ENCODE measurements at regions not wholly inside any gene's neighbourhood (a gene's known extent, or its start where the extent isn't known, plus 50 kb on each side); places are given as distances from the start of the nearest gene placed in this dataset.

DNA sequence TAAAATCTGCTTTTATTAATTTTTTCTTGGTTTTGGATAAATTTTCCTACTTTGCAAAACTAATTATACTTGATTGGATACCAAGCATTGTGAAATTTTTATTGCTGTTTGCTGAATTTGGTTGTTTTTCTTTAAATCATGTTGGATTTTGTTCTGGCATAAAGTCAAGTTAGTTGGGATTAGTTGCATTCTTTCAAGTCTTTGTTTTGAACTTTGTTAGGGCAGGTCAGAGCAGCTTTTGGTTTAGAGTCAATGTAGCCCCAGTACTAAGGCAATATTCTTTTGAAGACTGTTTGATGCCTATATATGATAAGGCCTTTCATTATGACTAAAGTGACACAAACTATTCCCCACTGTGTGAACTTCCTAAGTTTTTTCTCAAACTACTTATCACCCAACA is 531.1 kb downstream of the RASEF start:
- no peak for DNase-seq (ENCODE audit: low read depth)
- TF ChIP-seq, protein P1, sequence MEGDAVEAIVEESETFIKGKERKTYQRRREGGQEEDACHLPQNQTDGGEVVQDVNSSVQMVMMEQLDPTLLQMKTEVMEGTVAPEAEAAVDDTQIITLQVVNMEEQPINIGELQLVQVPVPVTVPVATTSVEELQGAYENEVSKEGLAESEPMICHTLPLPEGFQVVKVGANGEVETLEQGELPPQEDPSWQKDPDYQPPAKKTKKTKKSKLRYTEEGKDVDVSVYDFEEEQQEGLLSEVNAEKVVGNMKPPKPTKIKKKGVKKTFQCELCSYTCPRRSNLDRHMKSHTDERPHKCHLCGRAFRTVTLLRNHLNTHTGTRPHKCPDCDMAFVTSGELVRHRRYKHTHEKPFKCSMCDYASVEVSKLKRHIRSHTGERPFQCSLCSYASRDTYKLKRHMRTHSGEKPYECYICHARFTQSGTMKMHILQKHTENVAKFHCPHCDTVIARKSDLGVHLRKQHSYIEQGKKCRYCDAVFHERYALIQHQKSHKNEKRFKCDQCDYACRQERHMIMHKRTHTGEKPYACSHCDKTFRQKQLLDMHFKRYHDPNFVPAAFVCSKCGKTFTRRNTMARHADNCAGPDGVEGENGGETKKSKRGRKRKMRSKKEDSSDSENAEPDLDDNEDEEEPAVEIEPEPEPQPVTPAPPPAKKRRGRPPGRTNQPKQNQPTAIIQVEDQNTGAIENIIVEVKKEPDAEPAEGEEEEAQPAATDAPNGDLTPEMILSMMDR (IDR thresholded peaks at IDR 0.05; ENCODE audit: insufficient read depth, low read depth, low read length) = no peak
- no peak overlapping the region for H3K4me3 ChIP-seq (ENCODE audit: low read depth, low read length)

DNA sequence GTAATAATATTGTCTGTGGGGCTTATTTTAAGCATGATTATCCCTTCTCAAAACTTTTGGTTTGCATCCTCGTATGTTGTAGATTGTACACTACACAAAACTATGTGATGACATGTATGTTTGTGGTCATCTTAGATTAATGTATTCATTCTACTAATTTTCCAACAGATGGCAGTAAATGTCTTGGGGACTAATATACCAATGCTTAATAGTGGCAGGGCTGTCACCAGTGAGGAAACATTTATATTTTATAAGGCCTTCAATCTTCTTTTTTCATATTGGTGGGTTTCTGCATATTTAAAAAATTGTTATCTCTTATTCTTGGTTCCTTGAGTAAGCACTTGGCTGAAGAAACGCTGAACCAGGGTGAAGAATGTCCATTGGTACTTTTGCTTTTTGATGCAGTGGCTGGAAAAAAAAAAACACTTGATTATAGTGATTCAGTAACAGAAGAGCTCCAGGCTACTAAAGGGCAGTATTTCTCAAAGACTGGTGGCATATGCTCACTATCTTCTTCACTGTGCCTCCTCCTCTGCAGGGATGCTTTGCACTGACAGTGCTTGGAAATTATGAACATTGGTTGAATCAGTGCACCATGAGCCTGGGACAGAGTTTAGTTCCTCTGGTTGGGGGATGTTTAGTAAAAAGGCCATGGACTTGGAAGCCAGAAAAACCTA is 530.3 kb downstream of the RASEF start:
- DNase-seq (ENCODE audit: low read depth) = no peak
- TF ChIP-seq, protein P1 (IDR thresholded peaks at IDR 0.05; ENCODE audit: insufficient read depth, low read depth, low read length) = no peak
- H3K4me3 ChIP-seq (ENCODE audit: low read depth, low read length) = no peak overlapping the region

DNA sequence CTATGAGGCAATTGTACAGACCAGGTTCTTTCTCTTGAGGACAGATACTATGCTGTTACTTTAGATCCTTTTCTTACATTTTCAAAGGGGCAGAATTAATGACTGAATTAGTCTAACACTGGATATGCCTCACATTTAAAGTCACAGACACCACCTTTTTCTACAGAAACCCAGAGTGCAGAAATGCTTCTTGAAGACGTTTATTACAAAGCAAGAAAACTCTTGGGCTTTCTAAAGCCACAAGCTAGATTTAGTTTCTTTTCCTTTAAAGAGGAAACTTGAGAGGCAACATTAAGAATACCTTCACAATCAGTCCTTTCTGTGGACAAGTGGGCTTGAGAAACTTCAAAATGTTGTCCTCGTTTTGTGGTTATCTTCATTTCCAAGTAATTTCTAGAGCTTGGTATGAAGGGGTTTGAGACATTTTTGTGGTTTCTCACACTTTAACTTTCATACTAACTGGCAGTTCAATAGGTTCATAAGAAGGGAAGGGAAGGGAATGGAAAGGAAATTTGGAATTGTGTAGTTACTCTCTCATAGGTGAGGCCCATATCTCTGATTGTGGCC is 527.4 kb downstream of the RASEF start:
- no peak overlapping the region for H3K4me3 ChIP-seq (ENCODE audit: low read depth, low read length)
- TF ChIP-seq, protein P1 (IDR thresholded peaks at IDR 0.05; ENCODE audit: insufficient read depth, low read depth, low read length) = no peak
- DNase-seq (ENCODE audit: low read depth) = no peak

DNA sequence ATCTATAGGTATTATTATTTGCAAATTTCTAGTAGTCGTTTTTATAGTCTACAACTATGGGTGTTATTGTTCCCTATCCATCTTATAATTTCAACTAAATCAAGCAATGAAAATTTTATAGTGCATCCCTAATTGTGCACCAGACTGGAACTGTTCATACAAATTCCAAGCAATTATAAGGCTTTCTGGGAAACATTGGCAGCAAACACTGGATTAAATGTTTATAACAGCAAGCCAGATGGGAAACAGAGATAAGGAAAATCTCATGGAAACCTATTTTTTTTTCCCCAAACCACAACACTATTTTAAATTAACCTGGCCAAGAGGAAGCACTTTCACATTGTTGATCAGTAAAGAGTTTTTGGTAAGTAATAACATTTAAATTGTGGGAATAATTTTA is 524.3 kb downstream of the RASEF start:
- H3K4me3 ChIP-seq (ENCODE audit: low read depth, low read length) = no peak overlapping the region
- no peak for DNase-seq (ENCODE audit: low read depth)
- TF ChIP-seq, protein P1 (IDR thresholded peaks at IDR 0.05; ENCODE audit: insufficient read depth, low read depth, low read length) = no peak

DNA sequence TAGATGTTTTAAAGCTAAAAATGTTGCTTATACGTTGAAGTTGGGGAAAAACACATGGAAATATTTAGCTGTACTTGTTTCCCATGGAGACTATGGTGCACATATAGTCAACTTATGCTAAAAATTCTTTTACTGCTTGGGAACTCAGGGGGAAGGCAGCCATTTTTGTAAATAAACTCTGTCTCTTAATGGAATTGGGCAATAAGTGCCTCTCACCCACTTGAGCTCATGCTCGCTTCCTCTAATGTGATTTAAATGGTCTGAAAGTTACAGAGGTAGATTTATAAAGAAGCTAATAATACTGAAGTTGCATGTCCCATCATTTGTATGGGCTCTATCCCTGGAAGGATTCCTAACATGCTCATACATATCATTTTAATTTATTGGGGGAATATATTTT is 523.8 kb downstream of the RASEF start:
- no peak for DNase-seq (ENCODE audit: low read depth)
- TF ChIP-seq, protein P1 (IDR thresholded peaks at IDR 0.05; ENCODE audit: insufficient read depth, low read depth, low read length) = no peak
- no peak overlapping the region for H3K4me3 ChIP-seq (ENCODE audit: low read depth, low read length)

DNA sequence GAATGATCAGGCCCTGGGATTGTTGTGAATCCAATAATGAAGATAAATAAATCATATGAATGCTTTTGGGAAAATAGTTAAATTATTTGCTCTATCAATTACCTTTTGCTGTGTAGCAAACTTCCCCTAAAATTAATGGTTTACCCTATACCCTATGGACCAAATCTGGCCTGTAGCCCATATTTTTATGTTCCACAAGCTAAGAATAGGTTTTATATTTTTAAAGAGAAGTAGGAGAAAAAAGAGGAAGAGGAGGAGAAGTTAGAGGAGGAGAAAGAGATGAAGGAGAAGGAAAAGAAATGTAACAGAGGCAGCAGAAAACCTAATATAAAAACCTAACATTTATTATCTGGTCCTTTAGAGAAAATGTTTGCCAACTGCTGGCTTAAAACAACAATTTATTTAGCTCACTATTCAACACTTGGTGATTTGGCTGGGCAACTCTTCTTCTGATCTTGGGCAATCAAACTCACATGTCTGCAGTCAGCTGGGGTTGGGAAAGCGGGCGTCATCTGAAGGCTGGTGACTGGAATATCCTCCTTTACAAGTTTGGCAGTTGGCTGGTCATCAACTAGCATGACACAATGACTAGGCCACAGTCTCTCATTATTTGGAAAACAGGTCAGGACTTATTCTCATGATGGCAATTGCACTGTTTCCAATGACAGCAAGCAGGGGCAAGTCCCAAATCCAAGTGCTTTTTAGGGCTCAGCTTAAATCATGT is 522.9 kb downstream of the RASEF start:
- no peak overlapping the region for H3K4me3 ChIP-seq (ENCODE audit: low read depth, low read length)
- TF ChIP-seq, protein P1 (IDR thresholded peaks at IDR 0.05; ENCODE audit: insufficient read depth, low read depth, low read length) = no peak
- no peak for DNase-seq (ENCODE audit: low read depth)

Data from fibroblast of villous mesenchyme (primary cell).